HG02571 (cell line): ENCODE measurements at regions not wholly inside any gene's neighbourhood (a gene's known extent, or its start where the extent isn't known, plus 50 kb on each side); places are given as distances from the start of the nearest gene placed in this dataset.
"Not testable (repeated sequence)": the region's sequence is repeated elsewhere in the genome, so short reads cannot be mapped to it uniquely, and the experiment has no call there.

Experiments
- ATAC-seq: cut with Tn5 transposase; IDR thresholded peaks from one replicate; pipeline ENCODE4 v1.9.1; 2021; ENCODE audit warnings: mild to moderate bottlenecking, moderate library complexity; ENCODE audit not compliant: unreplicated experiment

- ATAC-seq, result no peak
Measured at GRCh38 chr6:103114582-103114981, 1721.1 kb downstream of the GRIK2 start.

GRCh38 chr6:103113416-103113815, 1719.9 kb downstream of the GRIK2 start:
- ATAC-seq, result no peak

GRCh38 chr6:103107985-103108384, 1714.5 kb downstream of the GRIK2 start:
- no peak for ATAC-seq

- ATAC-seq, result no peak
Measured at GRCh38 chr6:103105686-103106085, 1712.2 kb downstream of the GRIK2 start.

- no peak for ATAC-seq
Measured at GRCh38 chr6:103101267-103101666, 1707.8 kb downstream of the GRIK2 start.

- not testable (repeated sequence) for ATAC-seq
Measured at GRCh38 chr6:103092414-103092813, 1698.9 kb downstream of the GRIK2 start.

- ATAC-seq, result no peak
Measured at GRCh38 chr6:103085801-103086200, 1692.3 kb downstream of the GRIK2 start.

- ATAC-seq, result no peak
Measured at GRCh38 chr6:103081876-103082630, 1688.5 kb downstream of the GRIK2 start.

- no peak for ATAC-seq
Measured at GRCh38 chr6:103081126-103081525, 1687.6 kb downstream of the GRIK2 start.

- ATAC-seq, result no peak
Measured at GRCh38 chr6:103080497-103080896, 1687.0 kb downstream of the GRIK2 start.

GRCh38 chr6:103079867-103080266, 1686.4 kb downstream of the GRIK2 start:
- no peak for ATAC-seq

GRCh38 chr6:103062136-103062535, 1668.6 kb downstream of the GRIK2 start:
- no peak for ATAC-seq

GRCh38 chr6:103047567-103047966, 1654.1 kb downstream of the GRIK2 start:
- no peak for ATAC-seq

GRCh38 chr6:103042336-103042735, 1648.8 kb downstream of the GRIK2 start:
- no peak for ATAC-seq

GRCh38 chr6:103036846-103037245, 1643.3 kb downstream of the GRIK2 start:
- no peak for ATAC-seq

- ATAC-seq, result no peak
Measured at GRCh38 chr6:103027271-103027931, 1633.9 kb downstream of the GRIK2 start.

GRCh38 chr6:103018426-103018825, 1624.9 kb downstream of the GRIK2 start:
- no peak for ATAC-seq

- ATAC-seq, result no peak
Measured at GRCh38 chr6:103017878-103018277, 1624.4 kb downstream of the GRIK2 start.

- no peak for ATAC-seq
Measured at GRCh38 chr6:103011605-103012004, 1618.1 kb downstream of the GRIK2 start.

- no peak for ATAC-seq
Measured at GRCh38 chr6:103002282-103002681, 1608.8 kb downstream of the GRIK2 start.

- ATAC-seq, result no peak
Measured at GRCh38 chr6:103001724-103002123, 1608.2 kb downstream of the GRIK2 start.

GRCh38 chr6:103000688-103001087, 1607.2 kb downstream of the GRIK2 start:
- ATAC-seq, result no peak
